HG03354 (cell line): ENCODE measurements at regions not wholly inside any gene's neighbourhood (a gene's known extent, or its start where the extent isn't known, plus 50 kb on each side); places are given as distances from the start of the nearest gene placed in this dataset.
"Not testable (repeated sequence)": the region's sequence is repeated elsewhere in the genome, so short reads cannot be mapped to it uniquely, and the experiment has no call there.

ENCODE experiments used
- ATAC-seq: cut with Tn5 transposase; IDR thresholded peaks from one replicate; pipeline ENCODE4 v1.9.1; 2021; ENCODE audit warnings: mild to moderate bottlenecking; ENCODE audit not compliant: unreplicated experiment, poor library complexity, severe bottlenecking

GRCh38 chr3:6254490-6254889 lies 606.4 kb upstream of the GRM7 start:
- no peak for ATAC-seq

DNA sequence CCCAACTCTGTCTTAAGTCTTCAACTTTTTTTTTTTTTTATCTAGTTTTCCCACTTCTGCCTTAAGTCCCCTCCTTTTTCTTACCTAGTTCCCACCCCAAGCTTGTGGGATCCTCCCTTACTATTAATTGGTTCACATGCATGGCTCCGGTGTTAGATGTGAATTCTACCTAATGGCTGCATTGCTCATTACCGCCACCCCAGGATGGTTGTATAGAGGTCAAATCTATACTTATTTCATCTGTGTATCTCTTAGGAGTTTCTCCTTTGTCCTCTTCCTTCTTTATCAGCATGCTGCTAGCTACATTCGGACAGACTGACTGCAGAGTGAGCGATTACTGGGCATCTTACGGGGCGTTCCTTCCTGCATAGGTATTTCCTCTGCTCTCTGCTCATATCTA lies 605.7 kb upstream of the GRM7 start:
- ATAC-seq, result no peak

GRCh38 chr3:6260551-6261191 lies 600.2 kb upstream of the GRM7 start:
- no peak for ATAC-seq

- no peak for ATAC-seq
Observed at GRCh38 chr3:6262010-6262409, 598.9 kb upstream of the GRM7 start.

GRCh38 chr3:6264036-6264435 lies 596.9 kb upstream of the GRM7 start:
- ATAC-seq, result no peak

GRCh38 chr3:6264906-6265305 lies 596.0 kb upstream of the GRM7 start:
- no peak for ATAC-seq

DNA sequence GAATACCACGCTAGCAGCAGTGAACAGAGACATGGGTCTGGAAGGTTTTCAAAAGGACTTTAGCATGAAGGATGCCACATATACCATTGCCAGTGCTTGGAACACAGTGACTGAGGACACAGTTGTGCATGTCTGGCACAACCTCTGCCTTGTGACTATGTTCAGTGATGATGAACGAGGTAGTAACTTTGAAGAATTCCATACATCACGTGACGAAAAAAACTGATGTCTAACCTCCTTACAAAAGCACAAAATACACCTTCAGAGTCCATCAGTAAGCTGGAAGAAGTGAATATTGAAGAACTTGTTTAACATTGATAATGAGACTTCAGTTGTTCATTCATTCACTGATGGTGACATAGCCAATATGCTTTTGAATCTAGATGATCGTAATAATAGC lies 594.8 kb upstream of the GRM7 start:
- no peak for ATAC-seq

DNA sequence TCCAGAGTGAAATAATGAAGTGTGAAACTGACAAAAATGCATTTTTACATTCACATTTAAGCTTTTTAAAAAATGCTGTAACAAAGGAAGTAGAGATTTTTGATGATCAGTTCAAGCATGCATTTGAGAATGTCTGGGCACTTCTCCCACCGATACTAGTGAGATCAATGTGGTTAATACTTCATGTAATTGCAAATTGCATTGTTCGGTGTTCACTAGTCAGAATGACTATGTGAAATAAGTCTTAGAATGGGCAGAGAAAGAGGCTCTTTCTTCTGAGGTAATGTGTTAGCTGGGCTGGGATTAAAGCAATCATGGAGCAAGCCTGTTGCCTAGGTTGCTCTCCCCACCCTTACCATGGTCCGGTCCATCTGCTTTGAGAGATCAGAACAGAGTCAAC lies 587.0 kb upstream of the GRM7 start:
- no peak for ATAC-seq

DNA sequence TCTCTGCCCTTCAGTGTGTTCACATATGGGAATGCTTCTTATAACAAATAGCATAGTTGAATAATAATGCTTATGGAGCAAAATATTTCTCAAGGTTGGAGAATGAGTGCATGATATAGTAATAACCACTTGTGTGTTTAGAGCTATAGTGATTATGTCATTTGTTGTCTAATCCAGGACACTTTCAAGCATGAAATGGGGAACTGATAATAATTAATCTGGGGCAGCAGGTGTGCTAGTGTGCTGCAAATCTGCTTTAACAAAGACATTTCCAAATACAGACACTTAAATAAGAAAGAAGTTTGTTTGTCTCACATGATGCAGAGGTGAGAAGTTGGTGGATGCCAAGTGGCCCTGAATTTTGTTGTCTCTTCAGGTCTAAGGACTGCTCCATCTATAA lies 579.3 kb upstream of the GRM7 start:
- ATAC-seq, result no peak

DNA sequence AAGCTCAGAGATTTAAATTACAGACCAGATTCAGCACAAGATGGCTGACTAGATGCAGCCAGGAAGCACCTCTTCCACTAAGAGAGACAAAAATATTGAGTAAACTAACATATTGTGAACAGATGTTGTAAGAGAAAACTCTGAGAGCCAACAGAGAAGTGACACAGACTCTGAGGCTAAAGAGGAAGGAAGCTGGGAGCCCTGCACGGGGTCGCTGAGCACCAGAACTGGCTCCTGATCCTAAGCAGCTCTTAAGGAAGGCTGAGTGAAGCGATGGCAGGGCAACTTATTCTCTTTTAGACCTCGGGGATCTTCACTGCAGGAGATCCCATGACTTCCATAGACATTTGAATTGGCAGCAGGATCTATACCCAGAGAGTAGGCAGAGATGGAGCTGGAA lies 578.0 kb upstream of the GRM7 start:
- ATAC-seq, result no peak

GRCh38 chr3:6287088-6287875 lies 573.6 kb upstream of the GRM7 start:
- ATAC-seq, result no peak

GRCh38 chr3:6301626-6302025 lies 559.3 kb upstream of the GRM7 start:
- no peak for ATAC-seq

DNA sequence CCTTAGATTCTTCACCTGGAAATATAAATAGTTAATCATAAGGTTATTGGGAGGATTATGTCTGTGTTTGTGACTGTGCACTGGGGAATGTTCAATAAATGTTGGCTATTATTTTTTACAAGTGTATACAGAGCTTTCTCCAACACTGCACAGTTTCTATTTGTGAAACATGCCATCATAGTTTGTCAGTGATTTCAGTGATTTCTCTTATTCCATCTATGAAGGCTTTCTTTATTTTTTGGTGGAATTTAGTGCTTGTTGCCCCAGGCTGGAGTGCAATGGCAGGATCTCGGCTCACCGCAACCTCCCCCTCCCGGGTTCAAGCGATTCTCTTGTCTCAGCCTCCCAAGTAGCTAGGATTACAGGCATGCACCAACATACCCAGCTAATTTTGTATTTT lies 545.0 kb upstream of the GRM7 start:
- ATAC-seq, result no peak

- no peak for ATAC-seq
Observed at GRCh38 chr3:6321999-6322398, 538.9 kb upstream of the GRM7 start.

- ATAC-seq, result no peak
Observed at GRCh38 chr3:6326771-6327170, 534.1 kb upstream of the GRM7 start.

- ATAC-seq, result not testable (repeated sequence)
Observed at GRCh38 chr3:6340980-6341325, 520.0 kb upstream of the GRM7 start.

DNA sequence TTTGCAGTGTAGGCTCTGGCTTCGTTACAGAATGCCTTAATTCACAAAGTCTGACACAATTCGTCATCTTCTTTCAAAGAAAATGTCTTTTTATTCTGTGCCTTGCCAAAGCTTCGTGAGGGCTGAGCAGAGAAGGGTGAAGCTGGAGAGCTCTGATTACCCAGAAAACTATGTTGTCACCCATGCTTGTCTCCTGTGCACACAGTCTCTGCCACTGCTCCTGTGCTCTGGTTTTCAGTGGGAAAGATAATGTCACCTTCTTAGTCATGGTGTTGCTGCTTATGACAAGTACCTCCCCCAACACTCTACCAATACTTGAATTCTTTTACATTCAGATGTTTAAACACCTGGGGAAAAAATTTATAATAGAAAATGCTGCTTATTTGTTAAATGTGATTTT lies 509.2 kb upstream of the GRM7 start:
- ATAC-seq, result no peak

- ATAC-seq, result no peak
Observed at GRCh38 chr3:6354653-6355052, 506.3 kb upstream of the GRM7 start.

DNA sequence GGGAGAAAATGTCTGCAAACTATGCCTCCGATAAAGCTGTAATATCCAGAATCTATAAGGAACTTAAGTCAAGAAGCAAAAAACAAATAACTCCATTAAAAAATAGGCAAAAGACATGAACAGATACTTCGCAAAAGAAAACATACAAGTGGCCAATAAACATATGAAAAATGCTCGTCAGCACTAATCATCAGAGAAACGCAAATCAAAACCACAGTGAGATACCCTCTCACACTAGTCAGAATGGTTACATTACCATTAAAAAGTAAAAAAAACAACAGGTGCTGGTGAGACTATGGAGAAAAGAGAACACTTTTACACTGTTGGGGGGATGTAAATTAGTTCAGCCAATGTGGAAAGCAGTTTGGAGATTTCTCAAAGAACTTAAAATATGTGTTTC lies 498.5 kb upstream of the GRM7 start:
- ATAC-seq, result no peak

DNA sequence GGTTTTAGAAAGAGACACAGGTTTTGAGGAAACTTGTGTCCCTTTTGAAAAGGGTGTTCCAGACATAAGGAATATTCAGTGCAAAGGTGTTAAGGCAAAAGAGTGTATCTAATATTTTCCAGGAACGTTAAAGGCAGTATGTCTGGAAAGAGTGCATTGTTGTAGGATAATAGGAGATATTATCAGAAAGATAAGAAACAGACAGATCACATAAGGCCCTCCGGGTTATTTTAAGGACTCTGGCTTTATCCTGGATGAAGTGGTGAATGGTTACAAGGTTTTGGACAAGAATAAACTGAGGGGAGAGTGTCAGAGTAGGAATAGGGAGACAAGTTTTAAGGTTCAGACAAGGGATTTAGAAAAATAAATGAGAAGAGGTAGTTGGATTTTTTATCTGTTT lies 493.7 kb upstream of the GRM7 start:
- ATAC-seq, result no peak

GRCh38 chr3:6392123-6392522 lies 468.8 kb upstream of the GRM7 start:
- ATAC-seq, result no peak

- ATAC-seq, result no peak
Observed at GRCh38 chr3:6394944-6395343, 466.0 kb upstream of the GRM7 start.
